ENCODE measurements at regions not wholly inside any gene's neighbourhood (a gene's known extent, or its start where the extent isn't known, plus 50 kb on each side); places are given as distances from the start of the nearest gene placed in this dataset.

DNA sequence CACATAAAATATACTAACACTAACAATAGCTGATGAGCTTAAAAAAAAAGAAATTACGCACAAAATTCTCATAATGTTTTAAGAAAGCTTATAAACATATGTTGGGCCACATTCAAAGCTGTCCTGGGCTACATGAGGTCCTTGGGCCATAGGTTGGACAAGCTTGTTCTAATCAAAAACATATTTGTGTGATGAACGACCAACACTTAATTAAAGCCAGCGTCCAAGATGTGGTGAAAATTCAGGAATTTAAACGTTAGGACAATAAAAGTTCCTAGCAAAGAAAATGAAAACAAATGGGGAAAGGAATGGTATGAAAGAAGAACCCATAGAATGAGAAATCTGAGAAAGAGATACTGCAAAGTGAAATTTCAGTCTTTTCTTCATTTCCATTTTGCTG is 429.6 kb upstream of the DMAC1 start:
- no peak overlapping the region for H3K4me2 ChIP-seq (ENCODE audit: insufficient read depth, low read length)
- no peak overlapping the region for H3K4me3 ChIP-seq (replicated peaks in 1 of 3; ENCODE audit: insufficient read depth in 1 of 3, low read depth in 1 of 3, low read length in 3 of 3)
- DNase-seq (ENCODE audit: low read depth, low spot score) (no peak), FAIRE-seq (no peak)
- TF ChIP-seq, protein P1, sequence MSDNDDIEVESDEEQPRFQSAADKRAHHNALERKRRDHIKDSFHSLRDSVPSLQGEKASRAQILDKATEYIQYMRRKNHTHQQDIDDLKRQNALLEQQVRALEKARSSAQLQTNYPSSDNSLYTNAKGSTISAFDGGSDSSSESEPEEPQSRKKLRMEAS (IDR thresholded peaks at IDR 0.05; ENCODE audit: insufficient read depth, insufficient read length): no peak
- TF ChIP-seq EZH2 (IDR thresholded peaks at IDR 0.05; ENCODE audit: borderline replicate concordance, low read depth, low read length, severe bottlenecking) (no peak), JUN (IDR thresholded peaks at IDR 0.05; ENCODE audit: borderline replicate concordance, insufficient read depth, insufficient read length, low read depth) (no peak), FOS (IDR thresholded peaks at IDR 0.05; ENCODE audit: borderline replicate concordance, insufficient read depth, low read length) (no peak), GATA2 (IDR thresholded peaks at IDR 0.05; ENCODE audit: insufficient read depth, insufficient read length, low read depth, low read length) (no peak), POLR2AphosphoS5 (IDR thresholded peaks at IDR 0.05; ENCODE audit: insufficient read depth, low read depth, low read length) (no peak), MYC (IDR thresholded peaks at IDR 0.05; ENCODE audit: low read depth, low read length) (no peak), POLR2A (IDR thresholded peaks at IDR 0.05; ENCODE audit: low read depth, low read length) (no peak)
- TF ChIP-seq, protein P2, sequence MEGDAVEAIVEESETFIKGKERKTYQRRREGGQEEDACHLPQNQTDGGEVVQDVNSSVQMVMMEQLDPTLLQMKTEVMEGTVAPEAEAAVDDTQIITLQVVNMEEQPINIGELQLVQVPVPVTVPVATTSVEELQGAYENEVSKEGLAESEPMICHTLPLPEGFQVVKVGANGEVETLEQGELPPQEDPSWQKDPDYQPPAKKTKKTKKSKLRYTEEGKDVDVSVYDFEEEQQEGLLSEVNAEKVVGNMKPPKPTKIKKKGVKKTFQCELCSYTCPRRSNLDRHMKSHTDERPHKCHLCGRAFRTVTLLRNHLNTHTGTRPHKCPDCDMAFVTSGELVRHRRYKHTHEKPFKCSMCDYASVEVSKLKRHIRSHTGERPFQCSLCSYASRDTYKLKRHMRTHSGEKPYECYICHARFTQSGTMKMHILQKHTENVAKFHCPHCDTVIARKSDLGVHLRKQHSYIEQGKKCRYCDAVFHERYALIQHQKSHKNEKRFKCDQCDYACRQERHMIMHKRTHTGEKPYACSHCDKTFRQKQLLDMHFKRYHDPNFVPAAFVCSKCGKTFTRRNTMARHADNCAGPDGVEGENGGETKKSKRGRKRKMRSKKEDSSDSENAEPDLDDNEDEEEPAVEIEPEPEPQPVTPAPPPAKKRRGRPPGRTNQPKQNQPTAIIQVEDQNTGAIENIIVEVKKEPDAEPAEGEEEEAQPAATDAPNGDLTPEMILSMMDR (IDR thresholded peaks at IDR 0.05; ENCODE audit: extremely low read depth in 1 of 2, insufficient read depth in 1 of 2, low read depth in 1 of 2, low read length in 2 of 2): no peak
- no peaks in the 10 kb centered on the region for H3K4me1 ChIP-seq (ENCODE audit: control insufficient read depth, extremely low read depth, insufficient read depth, low read length)
- no peaks in the 10 kb centered on the region for H3K9me1 ChIP-seq (replicated peaks; ENCODE audit: control insufficient read depth, extremely low read depth, insufficient read depth, low read length)
- ChIA-PET CTCF (no interaction called here), POLR2A (no interaction called here)
- H3K79me2 ChIP-seq (ENCODE audit: control insufficient read depth, insufficient read depth, low read length): no peaks in the 10 kb centered on the region
- H3K27ac ChIP-seq (ENCODE audit: insufficient read depth, low read depth, low read length): no peak overlapping the region
- H3K9me3 ChIP-seq (replicated peaks; ENCODE audit: control insufficient read depth, insufficient read depth, low read length): no peaks in the 10 kb centered on the region
- dilution Hi-C loops (cut with MboI; ENCODE audit: extremely low pct_ligation_motif_present, low sequenced_read_pairs) (no loop called here), intact Hi-C loops (cut with micrococcal nuclease) (no loop called here)
- H3K27me3 ChIP-seq (ENCODE audit: control insufficient read depth in 2 of 2, insufficient read depth in 2 of 2, low read length in 2 of 2): no peaks in the 10 kb centered on the region
- BruUV-seq (replicated peaks): no TSS peak
- no peak overlapping the region for H2AFZ ChIP-seq (ENCODE audit: low read depth, low read length)
- H3K36me3 ChIP-seq (ENCODE audit: control insufficient read depth in 2 of 2, extremely low read depth in 1 of 2, insufficient read depth in 2 of 2, low read length in 2 of 2): no peaks in the 10 kb centered on the region
- H3K9ac ChIP-seq (replicated peaks; ENCODE audit: extremely low read depth, insufficient read depth, low read length): no peak overlapping the region
- no peaks in the 10 kb centered on the region for H4K20me1 ChIP-seq (replicated peaks; ENCODE audit: control insufficient read depth, extremely low read depth, insufficient read depth, low read length)

All from endothelial cell of umbilical vein (primary cell).